Neuron (in vitro differentiated cells): ENCODE measurements at regions not wholly inside any gene's neighbourhood (a gene's known extent, or its start where the extent isn't known, plus 50 kb on each side); places are given as distances from the start of the nearest gene placed in this dataset.

ENCODE experiments used
- H2AFZ ChIP-seq: one replicate; pipeline ENCODE4 v1.6.1; 2013; ENCODE audit warnings: low read depth, mild to moderate bottlenecking, inconsistent platforms, low read length, moderate library complexity
- H3K27me3 ChIP-seq: one replicate; pipeline ENCODE4 v1.6.1; 2013; ENCODE audit warnings: low read length; ENCODE audit not compliant: insufficient read depth
- H3K36me3 ChIP-seq: one replicate; pipeline ENCODE4 v1.6.1; 2013; ENCODE audit warnings: low read length; ENCODE audit not compliant: insufficient read depth
- H3K4me1 ChIP-seq: one replicate; pipeline ENCODE4 v1.6.1; 2013; ENCODE audit warnings: low read length; ENCODE audit not compliant: insufficient read depth
- H3K4me3 ChIP-seq: 2 replicates; pipeline ENCODE4 v1.5.1; 2013; ENCODE audit warnings: mild to moderate bottlenecking, low read length, moderate library complexity
- H3K9me3 ChIP-seq: one replicate; pipeline ENCODE4 v1.6.1; 2013; ENCODE audit warnings: low read length

- no peaks in the 10 kb centered on the region for H3K4me1 ChIP-seq
- H2AFZ ChIP-seq, result no peak overlapping the region
- H3K27me3 ChIP-seq, result no peaks in the 10 kb centered on the region
- H3K4me3 ChIP-seq, result no peak overlapping the region
- H3K9me3 ChIP-seq, result no peaks in the 10 kb centered on the region
- H3K36me3 ChIP-seq, result no peaks in the 10 kb centered on the region
Observed at GRCh38 chr5:89243611-89244010, 360.6 kb upstream of the MEF2C start.

GRCh38 chr5:89241186-89241585 is 358.2 kb upstream of the MEF2C start:
- Histone ChIP-seq H3K9me3 (no peaks in the 10 kb centered on the region), H3K4me1 (no peaks in the 10 kb centered on the region), H3K4me3 (no peak overlapping the region), H3K36me3 (no peaks in the 10 kb centered on the region), H3K27me3 (no peaks in the 10 kb centered on the region), H2AFZ (no peak overlapping the region)

DNA sequence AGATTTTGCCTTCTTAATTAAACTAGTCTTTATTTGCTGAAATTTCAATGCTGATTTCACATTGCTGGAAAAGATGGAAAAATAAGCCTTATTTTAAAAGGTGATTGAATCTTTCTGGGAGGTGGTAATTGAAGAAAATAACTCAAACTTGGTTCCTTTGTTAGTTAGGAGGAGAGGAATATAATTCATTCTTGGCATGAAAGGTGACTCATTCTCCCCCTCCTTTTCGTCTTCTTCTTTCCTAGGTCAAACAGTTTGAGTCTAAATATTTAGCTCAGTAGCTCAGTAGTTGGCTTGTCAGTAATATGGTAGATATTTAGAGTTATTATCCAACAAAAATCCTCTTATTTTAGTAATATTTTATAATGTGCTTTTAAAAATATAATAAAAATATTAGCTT is 353.9 kb upstream of the MEF2C start:
- Histone ChIP-seq H3K36me3 (no peaks in the 10 kb centered on the region), H3K4me1 (no peaks in the 10 kb centered on the region), H3K9me3 (no peaks in the 10 kb centered on the region), H3K27me3 (no peaks in the 10 kb centered on the region), H2AFZ (no peak overlapping the region), H3K4me3 (no peak overlapping the region)

GRCh38 chr5:89233462-89233861 is 350.5 kb upstream of the MEF2C start:
- Histone ChIP-seq H3K4me1 (no peaks in the 10 kb centered on the region), H2AFZ (no peak overlapping the region), H3K9me3 (peaks cover 2% of the 10 kb centered on the region), H3K36me3 (no peaks in the 10 kb centered on the region), H3K4me3 (no peak overlapping the region), H3K27me3 (no peaks in the 10 kb centered on the region)

- Histone ChIP-seq H3K4me3 (no peak overlapping the region), H2AFZ (no peak overlapping the region), H3K36me3 (no peaks in the 10 kb centered on the region), H3K27me3 (no peaks in the 10 kb centered on the region), H3K4me1 (no peaks in the 10 kb centered on the region), H3K9me3 (peaks cover 2% of the 10 kb centered on the region)
Observed at GRCh38 chr5:89232139-89232603, 349.2 kb upstream of the MEF2C start.

GRCh38 chr5:89230178-89230577 is 347.2 kb upstream of the MEF2C start:
- H3K4me1 ChIP-seq, result no peaks in the 10 kb centered on the region
- no peaks in the 10 kb centered on the region for H3K27me3 ChIP-seq
- peaks cover 2% of the 10 kb centered on the region for H3K9me3 ChIP-seq
- H2AFZ ChIP-seq, result no peak overlapping the region
- no peak overlapping the region for H3K4me3 ChIP-seq
- no peaks in the 10 kb centered on the region for H3K36me3 ChIP-seq

DNA sequence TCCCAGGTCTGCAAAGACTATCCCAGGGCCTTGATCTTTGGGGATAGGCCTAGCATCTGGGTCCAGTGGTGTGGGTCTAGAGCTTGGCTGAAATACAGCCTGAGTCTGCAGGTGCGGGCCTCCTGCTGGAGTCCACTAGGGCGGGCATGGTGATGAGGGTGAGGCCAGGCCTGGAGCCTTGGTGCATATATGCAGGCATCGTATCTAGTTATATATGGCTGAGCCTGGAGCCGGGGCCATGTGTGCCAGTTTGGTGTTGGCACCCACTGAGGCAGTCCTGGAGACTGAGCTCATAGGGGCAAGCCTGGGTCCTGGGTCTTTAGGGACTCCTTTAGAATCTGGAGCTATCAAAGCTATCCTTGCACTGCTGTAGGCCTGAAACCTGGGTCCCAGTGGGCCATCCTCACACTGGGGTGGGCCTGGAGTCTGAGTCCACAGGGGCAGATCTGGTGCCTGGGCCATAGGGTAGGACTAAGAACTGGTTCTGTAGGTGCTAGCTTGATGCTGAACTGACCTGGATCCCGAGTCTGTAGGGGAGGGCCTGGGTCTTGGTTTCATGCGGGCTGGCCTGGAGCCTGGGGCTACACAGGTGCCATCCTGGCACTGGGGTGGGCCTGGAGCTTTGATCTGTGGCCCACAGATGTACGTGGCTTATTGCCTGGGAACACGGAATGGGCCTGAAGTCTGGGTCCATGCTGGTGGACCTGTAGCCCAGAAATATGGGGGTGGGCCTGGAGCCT is 346.5 kb upstream of the MEF2C start:
- Histone ChIP-seq H3K36me3 (no peaks in the 10 kb centered on the region), H2AFZ (no peak overlapping the region), H3K9me3 (peaks cover 2% of the 10 kb centered on the region), H3K4me3 (no peak overlapping the region), H3K4me1 (no peaks in the 10 kb centered on the region), H3K27me3 (no peaks in the 10 kb centered on the region)

DNA sequence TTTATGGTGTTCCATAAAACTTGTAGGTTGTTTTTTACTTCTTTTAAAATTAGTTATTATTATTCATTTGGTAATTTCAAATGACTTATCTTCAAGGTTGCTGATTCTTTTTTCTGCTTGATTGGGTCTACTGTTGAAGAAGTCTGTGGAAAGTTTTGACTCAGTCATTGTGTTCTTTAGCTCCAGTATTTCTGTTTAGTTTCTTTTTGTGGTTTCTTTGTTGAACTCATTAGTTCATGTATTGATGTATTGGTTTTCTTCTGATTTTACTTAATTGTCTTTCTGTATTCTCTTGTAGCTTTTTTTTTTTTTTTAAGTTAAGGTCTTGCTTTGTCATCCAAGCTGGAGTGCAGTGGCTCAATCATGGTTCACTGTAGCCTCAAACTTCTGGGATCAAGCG is 345.4 kb upstream of the MEF2C start:
- Histone ChIP-seq H2AFZ (no peak overlapping the region), H3K36me3 (no peaks in the 10 kb centered on the region), H3K27me3 (no peaks in the 10 kb centered on the region), H3K9me3 (peaks cover 2% of the 10 kb centered on the region), H3K4me1 (no peaks in the 10 kb centered on the region), H3K4me3 (no peak overlapping the region)

GRCh38 chr5:89218364-89218763 is 335.4 kb upstream of the MEF2C start:
- H3K4me1 ChIP-seq, result no peaks in the 10 kb centered on the region
- H3K9me3 ChIP-seq, result no peaks in the 10 kb centered on the region
- H3K27me3 ChIP-seq, result no peaks in the 10 kb centered on the region
- H3K36me3 ChIP-seq, result no peaks in the 10 kb centered on the region
- no peak overlapping the region for H3K4me3 ChIP-seq
- H2AFZ ChIP-seq, result no peak overlapping the region

- H2AFZ ChIP-seq, result no peak overlapping the region
- no peak overlapping the region for H3K4me3 ChIP-seq
- no peaks in the 10 kb centered on the region for H3K9me3 ChIP-seq
- H3K36me3 ChIP-seq, result no peaks in the 10 kb centered on the region
- H3K4me1 ChIP-seq, result no peaks in the 10 kb centered on the region
- H3K27me3 ChIP-seq, result no peaks in the 10 kb centered on the region
Observed at GRCh38 chr5:89216606-89217005, 333.6 kb upstream of the MEF2C start.

- no peak overlapping the region for H2AFZ ChIP-seq
- H3K9me3 ChIP-seq, result no peaks in the 10 kb centered on the region
- H3K4me1 ChIP-seq, result no peaks in the 10 kb centered on the region
- H3K36me3 ChIP-seq, result no peaks in the 10 kb centered on the region
- no peaks in the 10 kb centered on the region for H3K27me3 ChIP-seq
- no peak overlapping the region for H3K4me3 ChIP-seq
Observed at GRCh38 chr5:89213573-89213972, 330.6 kb upstream of the MEF2C start.

DNA sequence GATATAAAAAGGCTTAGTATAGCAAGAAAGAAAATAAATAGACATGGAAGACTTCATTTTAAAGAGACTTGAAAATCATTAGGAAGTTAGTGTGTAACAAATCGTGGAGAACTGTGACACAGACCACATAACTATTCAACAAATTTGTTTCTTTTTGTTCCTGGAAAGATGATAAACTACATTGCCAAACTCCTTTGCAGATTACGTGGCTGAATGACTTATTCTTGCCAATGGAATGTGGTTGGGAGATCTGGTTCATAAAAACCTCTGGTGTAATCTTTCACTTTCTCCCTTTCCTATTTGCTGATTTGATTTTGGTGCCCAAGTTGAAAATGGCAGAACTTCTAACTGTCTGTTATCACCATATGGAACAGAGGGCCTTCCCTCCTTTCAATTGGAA is 328.9 kb upstream of the MEF2C start:
- Histone ChIP-seq H3K4me1 (no peaks in the 10 kb centered on the region), H3K4me3 (no peak overlapping the region), H2AFZ (no peak overlapping the region), H3K36me3 (no peaks in the 10 kb centered on the region), H3K27me3 (no peaks in the 10 kb centered on the region), H3K9me3 (no peaks in the 10 kb centered on the region)

DNA sequence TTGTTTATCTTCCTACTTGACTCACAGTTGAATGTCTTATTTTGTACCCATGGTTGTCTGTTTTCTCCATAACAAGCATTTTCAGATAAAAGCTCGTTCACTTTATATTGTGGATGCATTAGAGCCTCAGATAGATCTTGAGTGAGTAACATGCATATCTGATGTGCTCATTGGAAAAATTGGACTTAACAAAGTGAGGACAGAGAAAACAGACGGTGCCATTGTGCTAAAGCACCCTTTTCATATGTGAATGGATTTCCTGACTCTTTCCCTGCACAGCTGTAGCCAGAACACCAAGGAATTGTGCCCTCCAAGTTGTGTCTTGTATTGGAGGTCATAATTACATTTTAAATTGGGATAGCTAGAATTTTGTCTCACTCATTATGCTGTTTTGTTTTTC is 325.8 kb upstream of the MEF2C start:
- Histone ChIP-seq H3K4me3 (no peak overlapping the region), H2AFZ (no peak overlapping the region), H3K36me3 (no peaks in the 10 kb centered on the region), H3K27me3 (no peaks in the 10 kb centered on the region), H3K4me1 (no peaks in the 10 kb centered on the region), H3K9me3 (no peaks in the 10 kb centered on the region)

DNA sequence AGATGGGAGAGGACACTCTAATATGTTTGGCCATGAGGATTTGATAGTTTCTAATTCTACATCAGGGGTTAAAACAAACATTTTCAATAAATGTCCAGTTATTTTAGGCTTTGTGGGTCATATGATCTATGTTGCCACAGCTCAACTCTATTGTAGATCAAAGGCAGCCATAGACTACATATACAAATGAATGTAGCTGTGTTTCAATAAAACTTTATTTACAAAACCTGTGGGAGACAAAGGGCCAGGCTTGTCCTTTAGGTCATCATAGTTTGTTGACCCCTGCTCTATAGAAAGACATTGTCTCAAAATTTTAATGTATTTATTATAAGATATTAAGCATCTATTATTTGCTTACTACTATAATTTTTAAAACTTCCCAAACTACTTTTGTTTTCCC is 325.4 kb upstream of the MEF2C start:
- no peak overlapping the region for H3K4me3 ChIP-seq
- no peaks in the 10 kb centered on the region for H3K4me1 ChIP-seq
- H3K9me3 ChIP-seq, result no peaks in the 10 kb centered on the region
- no peaks in the 10 kb centered on the region for H3K27me3 ChIP-seq
- no peaks in the 10 kb centered on the region for H3K36me3 ChIP-seq
- H2AFZ ChIP-seq, result no peak overlapping the region
